Retinal pigment epithelial cell (primary cell): ENCODE measurements at regions not wholly inside any gene's neighbourhood (a gene's known extent, or its start where the extent isn't known, plus 50 kb on each side); places are given as distances from the start of the nearest gene placed in this dataset.
A peak's percentile ranks its signal among the peaks of the same experiment; 100 is the strongest.

ENCODE experiments used
- DNase-seq: peaks from one replicate; pipeline ENCODE4 v3.0.0-alpha.2; 2010; ENCODE audit warnings: low read depth
- H3K4me3 ChIP-seq: 2 replicates; pipeline ENCODE4 v1.5.1; 2011; ENCODE audit warnings: mild to moderate bottlenecking, low read length, control low read depth, moderate library complexity
- TF ChIP-seq, protein P1 (sequence below): conservative IDR thresholded peaks from 2 replicates; pipeline ENCODE4 v1.5.1; 2011; ENCODE audit warnings: low read depth, low read length, control low read depth, inconsistent platforms

DNA sequence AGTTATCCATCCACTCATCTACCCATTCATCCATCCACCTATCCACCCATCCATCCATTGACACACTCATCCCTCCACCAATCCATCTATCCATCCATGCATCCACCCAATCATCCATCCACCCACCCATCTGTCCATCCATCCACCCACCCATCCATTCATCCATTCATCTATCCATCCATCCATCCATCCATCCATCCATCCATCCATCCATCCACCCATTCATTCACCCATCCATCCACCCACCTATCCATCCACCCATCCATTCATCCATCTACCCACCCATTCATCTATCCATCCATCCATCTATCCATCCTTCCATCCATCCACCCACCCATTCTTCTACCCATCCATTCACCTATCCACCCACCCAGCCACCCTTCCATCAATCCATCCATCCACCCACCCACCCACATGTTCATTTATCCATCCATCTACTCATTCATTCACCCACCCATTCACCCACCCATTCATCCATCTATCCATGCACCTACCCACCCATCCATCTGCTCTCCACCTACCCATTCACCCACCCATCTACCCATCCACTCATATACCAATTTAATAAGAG, 193.8 kb upstream of the ARID2 start:
- TF ChIP-seq, protein P1, sequence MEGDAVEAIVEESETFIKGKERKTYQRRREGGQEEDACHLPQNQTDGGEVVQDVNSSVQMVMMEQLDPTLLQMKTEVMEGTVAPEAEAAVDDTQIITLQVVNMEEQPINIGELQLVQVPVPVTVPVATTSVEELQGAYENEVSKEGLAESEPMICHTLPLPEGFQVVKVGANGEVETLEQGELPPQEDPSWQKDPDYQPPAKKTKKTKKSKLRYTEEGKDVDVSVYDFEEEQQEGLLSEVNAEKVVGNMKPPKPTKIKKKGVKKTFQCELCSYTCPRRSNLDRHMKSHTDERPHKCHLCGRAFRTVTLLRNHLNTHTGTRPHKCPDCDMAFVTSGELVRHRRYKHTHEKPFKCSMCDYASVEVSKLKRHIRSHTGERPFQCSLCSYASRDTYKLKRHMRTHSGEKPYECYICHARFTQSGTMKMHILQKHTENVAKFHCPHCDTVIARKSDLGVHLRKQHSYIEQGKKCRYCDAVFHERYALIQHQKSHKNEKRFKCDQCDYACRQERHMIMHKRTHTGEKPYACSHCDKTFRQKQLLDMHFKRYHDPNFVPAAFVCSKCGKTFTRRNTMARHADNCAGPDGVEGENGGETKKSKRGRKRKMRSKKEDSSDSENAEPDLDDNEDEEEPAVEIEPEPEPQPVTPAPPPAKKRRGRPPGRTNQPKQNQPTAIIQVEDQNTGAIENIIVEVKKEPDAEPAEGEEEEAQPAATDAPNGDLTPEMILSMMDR, result no peak
- DNase-seq, result no peak

DNA sequence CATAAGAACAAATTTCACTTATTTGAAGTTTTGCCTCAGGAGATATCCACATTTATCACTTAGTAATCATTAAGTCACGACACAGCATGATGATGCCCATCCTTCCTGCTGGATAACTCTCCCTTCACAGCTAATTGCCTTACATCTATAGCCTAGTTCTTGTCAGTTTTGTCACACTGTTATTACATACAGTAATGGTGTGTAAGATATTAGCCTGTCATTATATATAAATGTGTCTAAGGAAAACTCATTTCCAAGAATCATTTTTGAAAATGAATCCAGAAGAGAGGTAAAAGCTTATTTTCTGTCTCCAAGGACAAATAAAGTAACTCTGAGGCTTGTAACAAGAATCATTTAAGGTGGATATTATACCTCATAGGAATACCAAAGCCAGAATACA, 193.2 kb upstream of the ARID2 start:
- TF ChIP-seq, protein P1, result no peak
- H3K4me3 ChIP-seq, result no peak overlapping the region
- DNase-seq, result no peak

More for the DNA sequence above, 193.8 kb upstream of the ARID2 start:
- H3K4me3 ChIP-seq, result no peak overlapping the region

DNA sequence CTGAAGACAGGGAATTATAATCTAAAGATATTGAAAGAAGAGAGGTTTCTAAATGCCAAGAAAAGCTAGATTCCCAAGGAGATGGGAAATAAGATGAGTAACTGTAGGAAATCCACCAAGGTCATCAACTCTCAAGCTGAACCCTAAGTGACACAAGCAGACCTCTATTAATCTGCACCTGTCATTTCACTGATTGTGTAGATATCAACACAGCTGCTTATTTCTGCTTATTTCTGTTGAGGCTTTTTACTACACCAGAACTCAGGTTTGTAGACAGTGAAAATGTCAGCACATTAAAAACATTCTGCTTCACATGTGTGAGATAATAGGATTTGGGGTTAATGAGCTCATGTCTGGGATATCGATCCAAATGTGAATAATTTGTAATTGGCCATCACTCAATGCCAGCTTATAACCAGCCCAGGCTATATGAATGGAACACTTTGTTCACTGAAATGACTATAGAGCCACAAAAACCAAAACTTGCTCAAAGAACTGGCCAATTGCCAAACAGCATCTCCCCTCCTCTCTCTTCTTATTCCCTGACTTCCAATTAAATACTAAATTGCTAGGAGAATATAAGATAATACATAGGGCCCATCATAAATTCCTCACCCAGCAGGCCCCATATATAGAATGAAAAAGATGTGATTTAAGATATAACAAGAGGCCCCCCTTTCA, 188.7 kb upstream of the ARID2 start:
- TF ChIP-seq, protein P1, result no peak
- H3K4me3 ChIP-seq, result no peak overlapping the region
- peak; percentile 7 for DNase-seq

GRCh38 chr12:45543887-45544286, 185.6 kb upstream of the ARID2 start:
- peak; percentile 58 for DNase-seq
- H3K4me3 ChIP-seq, result no peak overlapping the region
- TF ChIP-seq, protein P1, result peak; percentile 93

- no peak overlapping the region for H3K4me3 ChIP-seq
- no peak for DNase-seq
- TF ChIP-seq, protein P1, result no peak
These were observed 183.0 kb upstream of the ARID2 start for GRCh38 chr12:45546545-45546944.

DNA sequence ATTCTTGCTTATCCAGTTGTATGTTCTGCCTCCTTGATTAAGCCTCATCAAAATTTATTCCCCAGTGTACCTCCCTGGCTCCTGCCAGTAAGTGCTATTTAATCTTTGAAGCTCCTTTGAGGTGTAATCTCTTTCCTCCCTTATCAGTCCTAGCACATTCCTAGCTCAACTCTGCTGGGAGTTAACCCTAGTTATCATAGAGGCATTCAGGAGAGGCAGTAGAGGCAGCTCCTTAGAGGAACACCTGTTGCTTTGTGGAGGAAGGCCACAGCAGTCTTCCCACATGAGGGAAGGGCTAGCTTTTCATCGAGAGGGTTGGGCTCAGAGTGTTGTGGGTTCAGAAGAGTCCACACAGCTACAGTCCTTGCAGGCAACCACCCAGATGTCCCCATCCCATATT, 182.4 kb upstream of the ARID2 start:
- H3K4me3 ChIP-seq, result no peak overlapping the region
- TF ChIP-seq, protein P1, result no peak
- no peak for DNase-seq

GRCh38 chr12:45547822-45548221, 181.7 kb upstream of the ARID2 start:
- no peak for DNase-seq
- no peak overlapping the region for H3K4me3 ChIP-seq
- TF ChIP-seq, protein P1, result peak; percentile 11
